SJCRH30 (cell line): ENCODE measurements at regions not wholly inside any gene's neighbourhood (a gene's known extent, or its start where the extent isn't known, plus 50 kb on each side); places are given as distances from the start of the nearest gene placed in this dataset.

Source experiments
- DNase-seq, 2 experiments: peaks; one replicate each; pipeline ENCODE4 v3.0.0-alpha.2; 2015 to 2020
- H3K27ac ChIP-seq: fragments of 250-450 bp; sonication (Bioruptor Pico); 2 replicates; pipeline ENCODE4 v1.5.1; 2020; ENCODE audit warnings: mild to moderate bottlenecking, moderate library complexity
- H3K27me3 ChIP-seq: fragments of 250-450 bp; sonication (Bioruptor Pico); 2 replicates; pipeline ENCODE4 v1.5.1; 2020; ENCODE audit warnings: mild to moderate bottlenecking, moderate library complexity
- H3K36me3 ChIP-seq: fragments of 250-450 bp; sonication (Bioruptor Pico); 2 replicates; pipeline ENCODE4 v1.5.1; 2020; ENCODE audit warnings: mild to moderate bottlenecking, moderate library complexity
- H3K4me1 ChIP-seq: fragments of 250-450 bp; sonication (Bioruptor Pico); 2 replicates; pipeline ENCODE4 v1.5.1; 2020; ENCODE audit warnings: mild to moderate bottlenecking, moderate library complexity
- H3K4me3 ChIP-seq: fragments of 250-450 bp; sonication (Bioruptor Pico); 2 replicates; pipeline ENCODE4 v1.5.1; 2020; ENCODE audit warnings: mild to moderate bottlenecking, moderate library complexity
- H3K9me3 ChIP-seq: fragments of 250-450 bp; sonication (Bioruptor Pico); replicated peaks from 2 replicates; pipeline ENCODE4 v1.5.1; 2020; ENCODE audit warnings: mild to moderate bottlenecking, moderate library complexity

- no peaks in the 10 kb centered on the region for H3K4me1 ChIP-seq
- DNase-seq = no peak
- H3K36me3 ChIP-seq = no peaks in the 10 kb centered on the region
- H3K9me3 ChIP-seq = 0 out of 2 replicates have a peak, but pooled peaks cover 2% of the 10 kb centered on the region
- H3K27ac ChIP-seq = no peak overlapping the region
- no peaks in the 10 kb centered on the region for H3K27me3 ChIP-seq
- no peak overlapping the region for H3K4me3 ChIP-seq
Measured at GRCh38 chr17:72545766-72546165, 424.9 kb downstream of the SOX9 start.

GRCh38 chr17:72553051-72553755 lies 432.4 kb downstream of the SOX9 start:
- Histone ChIP-seq H3K9me3 (no peaks in the 10 kb centered on the region), H3K4me3 (no peak overlapping the region), H3K27ac (no peak overlapping the region), H3K36me3 (no peaks in the 10 kb centered on the region), H3K4me1 (no peaks in the 10 kb centered on the region), H3K27me3 (no peaks in the 10 kb centered on the region)
- DNase-seq = no peak

- no peak for DNase-seq
- Histone ChIP-seq H3K4me3 (no peak overlapping the region), H3K9me3 (no peaks in the 10 kb centered on the region), H3K4me1 (no peaks in the 10 kb centered on the region), H3K36me3 (no peaks in the 10 kb centered on the region), H3K27ac (no peak overlapping the region), H3K27me3 (no peaks in the 10 kb centered on the region)
Measured at GRCh38 chr17:72554508-72554907, 433.7 kb downstream of the SOX9 start.

GRCh38 chr17:72555052-72555451 lies 434.2 kb downstream of the SOX9 start:
- Histone ChIP-seq H3K4me3 (no peak overlapping the region), H3K9me3 (no peaks in the 10 kb centered on the region), H3K27me3 (no peaks in the 10 kb centered on the region), H3K36me3 (no peaks in the 10 kb centered on the region), H3K27ac (no peak overlapping the region), H3K4me1 (no peaks in the 10 kb centered on the region)
- no peak for DNase-seq

- no peaks in the 10 kb centered on the region for H3K9me3 ChIP-seq
- no peaks in the 10 kb centered on the region for H3K4me1 ChIP-seq
- H3K27ac ChIP-seq = no peak overlapping the region
- no peak overlapping the region for H3K4me3 ChIP-seq
- DNase-seq = peak; percentile 70 to 89
- no peaks in the 10 kb centered on the region for H3K27me3 ChIP-seq
- no peaks in the 10 kb centered on the region for H3K36me3 ChIP-seq
Measured at GRCh38 chr17:72556944-72557826, 436.4 kb downstream of the SOX9 start.

GRCh38 chr17:72558971-72559476 lies 438.2 kb downstream of the SOX9 start:
- H3K4me3 ChIP-seq = no peak overlapping the region
- H3K4me1 ChIP-seq = no peaks in the 10 kb centered on the region
- no peak for DNase-seq
- H3K27ac ChIP-seq = no peak overlapping the region
- no peaks in the 10 kb centered on the region for H3K27me3 ChIP-seq
- no peaks in the 10 kb centered on the region for H3K9me3 ChIP-seq
- no peaks in the 10 kb centered on the region for H3K36me3 ChIP-seq

GRCh38 chr17:72560303-72561247 lies 439.8 kb downstream of the SOX9 start:
- Histone ChIP-seq H3K4me3 (no peak overlapping the region), H3K27ac (no peak overlapping the region), H3K36me3 (no peaks in the 10 kb centered on the region), H3K9me3 (no peaks in the 10 kb centered on the region), H3K27me3 (no peaks in the 10 kb centered on the region), H3K4me1 (no peaks in the 10 kb centered on the region)
- peak; percentile 33 to 83 for DNase-seq

- no peak for DNase-seq
- H3K27me3 ChIP-seq = no peaks in the 10 kb centered on the region
- no peak overlapping the region for H3K27ac ChIP-seq
- H3K9me3 ChIP-seq = no peaks in the 10 kb centered on the region
- H3K4me3 ChIP-seq = no peak overlapping the region
- no peaks in the 10 kb centered on the region for H3K36me3 ChIP-seq
- no peaks in the 10 kb centered on the region for H3K4me1 ChIP-seq
Measured at GRCh38 chr17:72561266-72561665, 440.4 kb downstream of the SOX9 start.

- H3K4me3 ChIP-seq = no peak overlapping the region
- H3K36me3 ChIP-seq = no peaks in the 10 kb centered on the region
- no peak for DNase-seq
- no peaks in the 10 kb centered on the region for H3K27me3 ChIP-seq
- H3K9me3 ChIP-seq = no peaks in the 10 kb centered on the region
- H3K27ac ChIP-seq = no peak overlapping the region
- H3K4me1 ChIP-seq = no peaks in the 10 kb centered on the region
Measured at GRCh38 chr17:72561680-72562079, 440.9 kb downstream of the SOX9 start.

- Histone ChIP-seq H3K9me3 (no peaks in the 10 kb centered on the region), H3K36me3 (no peaks in the 10 kb centered on the region), H3K27me3 (no peaks in the 10 kb centered on the region), H3K4me3 (no peak overlapping the region), H3K27ac (no peak overlapping the region), H3K4me1 (no peaks in the 10 kb centered on the region)
- DNase-seq = no peak
Measured at GRCh38 chr17:72562615-72563188, 441.9 kb downstream of the SOX9 start.

GRCh38 chr17:72563952-72564351 lies 443.1 kb downstream of the SOX9 start:
- Histone ChIP-seq H3K4me3 (no peak overlapping the region), H3K4me1 (no peaks in the 10 kb centered on the region), H3K36me3 (no peaks in the 10 kb centered on the region), H3K27ac (no peak overlapping the region), H3K27me3 (peaks cover under 1% of the 10 kb centered on the region; the same call in 1 of the 2 replicates), H3K9me3 (no peaks in the 10 kb centered on the region)
- DNase-seq = no peak

- no peaks in the 10 kb centered on the region for H3K4me1 ChIP-seq
Measured at GRCh38 chr17:72565006-72565405, 444.2 kb downstream of the SOX9 start.

GRCh38 chr17:72565758-72566157 lies 444.9 kb downstream of the SOX9 start:
- Histone ChIP-seq H3K27me3 (peaks cover 9% of the 10 kb centered on the region), H3K4me1 (no peaks in the 10 kb centered on the region), H3K9me3 (no peaks in the 10 kb centered on the region), H3K4me3 (no peak overlapping the region), H3K36me3 (no peaks in the 10 kb centered on the region), H3K27ac (no peak overlapping the region)
- no peak for DNase-seq

More at GRCh38 chr17:72565006-72565405, 444.2 kb downstream of the SOX9 start:
- Histone ChIP-seq H3K27me3 (peaks cover 9% of the 10 kb centered on the region), H3K9me3 (no peaks in the 10 kb centered on the region), H3K27ac (no peak overlapping the region), H3K36me3 (no peaks in the 10 kb centered on the region), H3K4me3 (no peak overlapping the region)
- no peak for DNase-seq
